HFFc6 (cell line): ENCODE measurements at regions not wholly inside any gene's neighbourhood (a gene's known extent, or its start where the extent isn't known, plus 50 kb on each side); places are given as distances from the start of the nearest gene placed in this dataset.

Source experiments
- DNase-seq: peaks from one replicate; pipeline ENCODE4 v3.0.0-alpha.2; 2018
- H3K27ac Mint-ChIP-seq: 2 replicates; pipeline ENCODE4 v1.8.0; 2020; ENCODE audit warnings: mild to moderate bottlenecking, mixed read lengths
- H3K27me3 Mint-ChIP-seq: 2 replicates; pipeline ENCODE4 v1.8.0; 2021; ENCODE audit warnings: mild to moderate bottlenecking, moderate library complexity, mixed read lengths; ENCODE audit not compliant: insufficient read depth
- H3K36me3 Mint-ChIP-seq: 2 replicates; pipeline ENCODE4 v1.8.0; 2021; ENCODE audit warnings: low read depth, mixed read lengths
- H3K4me1 Mint-ChIP-seq: 2 replicates; pipeline ENCODE4 v1.8.0; 2020; ENCODE audit warnings: low read depth, mixed read lengths
- H3K4me3 Mint-ChIP-seq: 2 replicates; pipeline ENCODE4 v1.8.0; 2020; ENCODE audit warnings: mild to moderate bottlenecking, moderate library complexity, mixed read lengths
- H3K9me3 Mint-ChIP-seq: 2 replicates; pipeline ENCODE4 v1.8.0; 2020; ENCODE audit warnings: mild to moderate bottlenecking, mixed read lengths
- TF ChIP-seq, protein P1 (sequence below): fragments of 200-600 bp; sonication (generic); IDR thresholded peaks from 2 replicates; pipeline ENCODE4 v1.5.0; 2021; ENCODE audit warnings: antibody characterized with exemption, mild to moderate bottlenecking

DNA sequence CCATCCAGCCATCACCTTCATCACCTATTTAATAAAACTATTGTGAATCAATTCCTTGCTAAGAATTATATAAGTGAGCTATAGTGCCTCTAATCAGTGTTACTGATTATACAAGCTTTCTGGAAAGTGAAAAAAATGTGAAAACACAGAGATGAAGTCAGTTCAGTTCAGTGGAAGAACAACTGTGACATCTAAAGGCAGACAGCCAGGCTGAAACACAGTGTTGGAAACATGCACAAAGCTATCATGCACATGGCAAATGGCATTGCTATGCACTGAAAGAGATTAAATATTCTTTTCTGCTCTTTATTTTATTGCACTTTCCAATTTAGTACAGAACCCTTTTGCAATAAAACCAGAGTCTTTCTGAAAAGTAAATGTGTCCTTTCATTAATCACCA is 294.0 kb downstream of the RBM26 start:
- Mint-ChIP-seq H3K27ac (no peak overlapping the region), H3K9me3 (peaks cover 23% of the 10 kb centered on the region), H3K36me3 (no peaks in the 10 kb centered on the region), H3K4me3 (no peak overlapping the region), H3K4me1 (no peaks in the 10 kb centered on the region), H3K27me3 (no peaks in the 10 kb centered on the region)
- TF ChIP-seq, protein P1, sequence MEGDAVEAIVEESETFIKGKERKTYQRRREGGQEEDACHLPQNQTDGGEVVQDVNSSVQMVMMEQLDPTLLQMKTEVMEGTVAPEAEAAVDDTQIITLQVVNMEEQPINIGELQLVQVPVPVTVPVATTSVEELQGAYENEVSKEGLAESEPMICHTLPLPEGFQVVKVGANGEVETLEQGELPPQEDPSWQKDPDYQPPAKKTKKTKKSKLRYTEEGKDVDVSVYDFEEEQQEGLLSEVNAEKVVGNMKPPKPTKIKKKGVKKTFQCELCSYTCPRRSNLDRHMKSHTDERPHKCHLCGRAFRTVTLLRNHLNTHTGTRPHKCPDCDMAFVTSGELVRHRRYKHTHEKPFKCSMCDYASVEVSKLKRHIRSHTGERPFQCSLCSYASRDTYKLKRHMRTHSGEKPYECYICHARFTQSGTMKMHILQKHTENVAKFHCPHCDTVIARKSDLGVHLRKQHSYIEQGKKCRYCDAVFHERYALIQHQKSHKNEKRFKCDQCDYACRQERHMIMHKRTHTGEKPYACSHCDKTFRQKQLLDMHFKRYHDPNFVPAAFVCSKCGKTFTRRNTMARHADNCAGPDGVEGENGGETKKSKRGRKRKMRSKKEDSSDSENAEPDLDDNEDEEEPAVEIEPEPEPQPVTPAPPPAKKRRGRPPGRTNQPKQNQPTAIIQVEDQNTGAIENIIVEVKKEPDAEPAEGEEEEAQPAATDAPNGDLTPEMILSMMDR: no peak
- DNase-seq: no peak

DNA sequence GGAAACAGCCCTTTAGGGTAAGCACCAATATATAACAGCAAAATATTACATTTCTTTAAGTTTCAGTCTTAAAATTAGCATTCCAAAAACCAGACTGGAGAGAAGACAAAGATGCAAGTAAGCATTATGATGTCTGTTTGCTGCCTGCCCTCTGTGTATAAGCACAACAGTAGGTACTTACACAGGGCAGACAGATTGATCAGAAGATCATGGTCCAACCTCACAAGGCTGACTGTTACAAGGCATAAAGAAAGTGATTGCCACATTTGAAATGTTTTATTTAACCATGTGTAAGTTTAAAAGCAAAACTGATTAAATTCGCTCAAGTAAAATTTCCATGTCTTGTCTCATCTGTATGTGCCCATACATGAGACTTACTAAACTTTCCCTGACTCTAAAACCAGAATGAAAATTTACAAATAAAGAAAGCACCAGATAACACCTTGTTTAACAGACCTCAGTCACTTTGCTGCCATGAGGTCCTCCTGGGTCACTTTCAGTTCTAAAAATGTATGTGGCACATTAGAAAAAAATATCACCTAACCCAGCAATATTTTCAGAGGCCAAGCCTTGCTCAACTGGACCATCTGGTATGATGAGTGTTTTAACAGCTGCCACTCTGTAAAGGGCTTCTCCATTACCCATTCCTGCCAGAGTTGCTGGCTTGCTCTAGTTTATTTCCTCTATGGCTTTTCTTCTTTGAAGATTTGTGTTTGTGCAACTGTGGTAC is 297.0 kb downstream of the RBM26 start:
- TF ChIP-seq, protein P1: no peak
- no peak for DNase-seq
- H3K4me1 Mint-ChIP-seq: no peaks in the 10 kb centered on the region
- H3K27me3 Mint-ChIP-seq: no peaks in the 10 kb centered on the region
- H3K4me3 Mint-ChIP-seq: no peak overlapping the region
- H3K9me3 Mint-ChIP-seq: peaks cover 34% of the 10 kb centered on the region
- H3K27ac Mint-ChIP-seq: no peak overlapping the region
- H3K36me3 Mint-ChIP-seq: no peaks in the 10 kb centered on the region

DNA sequence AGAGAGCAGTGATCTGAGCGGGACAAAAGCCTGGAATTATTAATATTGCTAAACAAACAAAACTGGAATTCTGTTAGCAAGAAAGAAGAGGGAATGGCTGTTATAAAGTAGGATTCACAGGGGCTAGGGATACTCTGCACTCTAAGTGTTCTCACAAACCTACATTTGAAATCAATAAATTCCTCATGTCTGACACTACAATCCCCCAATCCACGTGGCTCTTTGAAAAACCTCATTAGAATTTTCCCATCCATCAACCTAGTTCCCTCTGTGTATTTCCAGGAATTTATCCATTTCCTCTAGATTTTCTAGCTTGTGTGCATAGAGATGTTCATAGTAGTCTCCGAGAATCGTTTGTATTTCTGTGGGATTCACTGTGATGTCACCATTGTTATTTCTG is 307.5 kb downstream of the RBM26 start:
- H3K9me3 Mint-ChIP-seq: peaks cover 9% of the 10 kb centered on the region
- no peak overlapping the region for H3K4me3 Mint-ChIP-seq
- H3K27me3 Mint-ChIP-seq: no peaks in the 10 kb centered on the region
- no peaks in the 10 kb centered on the region for H3K4me1 Mint-ChIP-seq
- DNase-seq: no peak
- no peak overlapping the region for H3K27ac Mint-ChIP-seq
- no peaks in the 10 kb centered on the region for H3K36me3 Mint-ChIP-seq
- TF ChIP-seq, protein P1: no peak

DNA sequence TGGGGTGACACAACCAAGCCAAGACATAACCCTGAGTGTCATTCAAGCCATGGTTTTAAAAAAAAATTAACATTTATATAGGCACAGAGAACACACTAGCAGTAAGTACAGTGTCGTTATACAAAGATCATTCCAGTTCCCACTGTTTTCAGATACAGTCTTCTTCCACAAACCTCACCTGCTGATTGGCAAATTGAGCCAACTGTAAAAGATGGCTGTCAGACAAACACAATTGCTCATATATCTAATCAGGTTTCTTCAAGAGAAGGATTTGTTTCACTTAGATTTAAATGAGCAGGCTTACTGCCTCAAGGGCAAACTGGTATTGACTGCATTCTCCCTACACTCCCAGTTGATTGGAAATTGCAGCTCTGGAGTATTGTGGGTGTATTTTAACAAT is 308.9 kb downstream of the RBM26 start:
- Mint-ChIP-seq H3K9me3 (peaks cover 9% of the 10 kb centered on the region), H3K4me1 (no peaks in the 10 kb centered on the region), H3K4me3 (no peak overlapping the region), H3K27ac (no peak overlapping the region), H3K27me3 (no peaks in the 10 kb centered on the region), H3K36me3 (no peaks in the 10 kb centered on the region)
- DNase-seq: no peak
- TF ChIP-seq, protein P1: no peak

DNA sequence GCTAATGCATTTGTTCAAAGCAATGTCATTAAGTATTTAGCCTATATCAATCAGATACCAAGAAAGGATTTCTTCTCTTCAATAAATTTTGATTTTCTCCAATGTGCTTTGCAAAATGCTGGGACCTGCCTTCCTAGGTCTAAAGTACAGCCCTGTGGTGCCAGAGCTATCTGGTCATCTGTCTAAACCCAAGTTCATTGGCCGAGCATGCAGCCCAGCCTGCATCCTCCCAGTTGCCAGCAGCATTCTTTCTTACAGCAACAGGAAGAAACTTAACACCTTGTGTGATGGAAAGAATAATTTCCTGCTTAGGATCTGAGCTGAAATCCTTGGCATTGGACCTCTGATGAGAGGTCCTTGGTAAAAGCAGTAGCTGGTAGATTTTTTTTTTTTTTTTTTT is 310.0 kb downstream of the RBM26 start:
- H3K4me3 Mint-ChIP-seq: no peak overlapping the region
- H3K9me3 Mint-ChIP-seq: peaks cover 9% of the 10 kb centered on the region
- no peak for DNase-seq
- no peaks in the 10 kb centered on the region for H3K27me3 Mint-ChIP-seq
- no peaks in the 10 kb centered on the region for H3K4me1 Mint-ChIP-seq
- H3K36me3 Mint-ChIP-seq: no peaks in the 10 kb centered on the region
- no peak overlapping the region for H3K27ac Mint-ChIP-seq
- TF ChIP-seq, protein P1: no peak
